ENCODE measurements at regions not wholly inside any gene's neighbourhood (a gene's known extent, or its start where the extent isn't known, plus 50 kb on each side); places are given as distances from the start of the nearest gene placed in this dataset.
"Not testable (repeated sequence)": the region's sequence is repeated elsewhere in the genome, so short reads cannot be mapped to it uniquely, and the experiment has no call there.

- no peak for DNase-seq (ENCODE audit: low spot score in 2 of 2)
- Histone ChIP-seq H3K27me3 (no peaks in the 10 kb centered on the region), H3K27ac (no peak overlapping the region), H3K36me3 (no peaks in the 10 kb centered on the region), H3K9me3 (no peaks in the 10 kb centered on the region), H3K4me1 (no peaks in the 10 kb centered on the region), H3K4me3 (no peak overlapping the region)
- intact Hi-C loops (cut with DNase I), result no loop called here
- no peak for TF ChIP-seq CTCF (IDR thresholded peaks at IDR 0.05)
Measured at GRCh38 chr10:35872671-35873070, 230.6 kb upstream of the FZD8 start.

GRCh38 chr10:35870665-35871310 lies 228.7 kb upstream of the FZD8 start:
- Histone ChIP-seq H3K27ac (no peak overlapping the region), H3K9me3 (no peaks in the 10 kb centered on the region), H3K36me3 (no peaks in the 10 kb centered on the region), H3K27me3 (no peaks in the 10 kb centered on the region), H3K4me1 (no peaks in the 10 kb centered on the region), H3K4me3 (no peak overlapping the region)
- no peak for DNase-seq (ENCODE audit: low spot score in 2 of 2)
- no peak for TF ChIP-seq CTCF (IDR thresholded peaks at IDR 0.05)
- intact Hi-C loops (cut with DNase I), result no loop called here

GRCh38 chr10:35858676-35859283 lies 216.7 kb upstream of the FZD8 start:
- H3K4me3 ChIP-seq; H3K27me3 ChIP-seq; H3K27ac ChIP-seq; H3K4me1 ChIP-seq; intact Hi-C loops (cut with DNase I); H3K36me3 ChIP-seq; DNase-seq (ENCODE audit: low spot score in 2 of 2); H3K9me3 ChIP-seq: not testable (repeated sequence)

- Histone ChIP-seq H3K36me3 (no peaks in the 10 kb centered on the region), H3K4me3 (no peak overlapping the region), H3K27ac (no peak overlapping the region), H3K9me3 (peaks cover 0 to 4% of the 10 kb centered on the region in 2 donors), H3K27me3 (no peaks in the 10 kb centered on the region), H3K4me1 (peaks cover 0 to 5% of the 10 kb centered on the region in 2 donors)
- DNase-seq (ENCODE audit: low spot score in 2 of 2), result no peak
- intact Hi-C loops (cut with DNase I), result no loop called here
- TF ChIP-seq CTCF (IDR thresholded peaks at IDR 0.05), result no peak
Measured at GRCh38 chr10:35857860-35858259, 215.8 kb upstream of the FZD8 start.

GRCh38 chr10:35855155-35855947 lies 213.3 kb upstream of the FZD8 start:
- H3K4me3 ChIP-seq, result no peak overlapping the region

More at GRCh38 chr10:35855155-35855947, 213.3 kb upstream of the FZD8 start:
- no peak overlapping the region for H3K27ac ChIP-seq
- no peaks in the 10 kb centered on the region for H3K27me3 ChIP-seq
- intact Hi-C loops (cut with DNase I), result no loop called here
- no peak for DNase-seq (ENCODE audit: low spot score in 2 of 2)
- TF ChIP-seq CTCF (IDR thresholded peaks at IDR 0.05), result no peak
- peaks cover 0 to 7% of the 10 kb centered on the region in 2 donors for H3K4me1 ChIP-seq
- peaks cover 0 to 4% of the 10 kb centered on the region in 2 donors for H3K9me3 ChIP-seq
- H3K36me3 ChIP-seq, result no peaks in the 10 kb centered on the region

Data from ascending aorta (tissue), 2 donors.